Ovary (tissue), 3 donors: ENCODE measurements at regions not wholly inside any gene's neighbourhood (a gene's known extent, or its start where the extent isn't known, plus 50 kb on each side); places are given as distances from the start of the nearest gene placed in this dataset.

Experiments
- CTCF ChIP-seq, 3 donors: fragments of 450-650 bp in 2 of 3; fragments of 200-600 bp in 1 of 3; IDR thresholded peaks; one replicate each; pipeline versions ENCODE4 v1.5.1 to v1.8.0; 2016 to 2022; ENCODE audit warnings: antibody characterized with exemption in 3 of 3, mild to moderate bottlenecking in 1 of 3
- POLR2A ChIP-seq: fragments of 450-650 bp; IDR thresholded peaks from one replicate; pipeline ENCODE4 v1.6.1; 2017; ENCODE audit warnings: antibody characterized with exemption, mild to moderate bottlenecking, moderate library complexity
- donor health status: DM: no; HTN: no; CAD: no.

DNA sequence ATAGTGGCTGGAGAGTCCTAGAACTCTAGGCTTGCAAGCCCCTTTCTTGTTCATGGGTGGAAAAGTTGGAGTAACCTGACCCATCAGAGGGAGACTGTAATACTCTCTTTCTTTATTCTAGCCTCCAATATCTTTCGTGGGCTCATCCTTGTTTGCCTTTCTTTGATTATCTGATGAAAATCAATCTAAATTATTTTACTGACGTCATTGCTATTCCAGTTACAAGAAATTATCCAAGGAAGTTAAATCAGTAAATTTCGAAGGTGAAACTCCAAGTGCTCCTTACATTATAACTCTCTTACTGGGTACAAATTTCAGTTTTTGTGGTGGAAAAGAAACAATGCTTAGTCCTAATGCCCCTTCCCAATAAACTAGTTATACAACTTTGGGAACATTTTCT is 412.9 kb downstream of the IDS start:
- TF ChIP-seq POLR2A (no peak), CTCF (IDR thresholded peaks at IDR 0.05) (no peak)
